Astrocyte of the spinal cord (primary cell): ENCODE measurements at regions not wholly inside any gene's neighbourhood (a gene's known extent, or its start where the extent isn't known, plus 50 kb on each side); places are given as distances from the start of the nearest gene placed in this dataset.

Experiments used
- DNase-seq: peaks from one replicate; pipeline ENCODE4 v3.0.0; 2011; ENCODE audit warnings: low read depth, low spot score
- H3K4me3 ChIP-seq: 2 replicates; pipeline ENCODE4 v1.5.1; 2011; ENCODE audit warnings: low read depth, mild to moderate bottlenecking, low read length, moderate library complexity
- CTCF ChIP-seq: IDR thresholded peaks from 2 replicates; pipeline ENCODE4 v1.5.1; 2012; ENCODE audit warnings: low read depth, mild to moderate bottlenecking, low read length, inconsistent platforms
- in situ Hi-C: cut with HindIII; loops from 2 replicates; pipeline ENCODE4 v1.10.0; 2017; ENCODE audit warnings: low sequenced_read_pairs

GRCh38 chr6:43878127-43878634 lies 108.2 kb downstream of the VEGFA start:
- in situ Hi-C loops = no loop called here
- TF ChIP-seq CTCF = no peak
- no peak for DNase-seq
- no peak overlapping the region for H3K4me3 ChIP-seq

GRCh38 chr6:43877463-43878126 lies 107.6 kb downstream of the VEGFA start:
- H3K4me3 ChIP-seq = no peak overlapping the region
- in situ Hi-C loops = no loop called here
- DNase-seq = no peak
- no peak for TF ChIP-seq CTCF

GRCh38 chr6:43877036-43877435 lies 107.0 kb downstream of the VEGFA start:
- no peak for DNase-seq
- no peak overlapping the region for H3K4me3 ChIP-seq
- TF ChIP-seq CTCF = no peak
- in situ Hi-C loops = no loop called here

GRCh38 chr6:43876602-43877001 lies 106.6 kb downstream of the VEGFA start:
- DNase-seq = no peak
- H3K4me3 ChIP-seq = no peak overlapping the region
- in situ Hi-C loops = no loop called here
- no peak for TF ChIP-seq CTCF

- H3K4me3 ChIP-seq = no peak overlapping the region
- DNase-seq = no peak
- in situ Hi-C loops = no loop called here
- no peak for TF ChIP-seq CTCF
These were observed 106.0 kb downstream of the VEGFA start for GRCh38 chr6:43875849-43876572.

- in situ Hi-C loops = no loop called here
- no peak for TF ChIP-seq CTCF
- H3K4me3 ChIP-seq = no peak overlapping the region
- no peak for DNase-seq
These were observed 105.0 kb downstream of the VEGFA start for GRCh38 chr6:43874814-43875590.
